Right cardiac atrium (tissue), 5 donors: ENCODE measurements at regions not wholly inside any gene's neighbourhood (a gene's known extent, or its start where the extent isn't known, plus 50 kb on each side); places are given as distances from the start of the nearest gene placed in this dataset.

ENCODE experiments used
- ATAC-seq, 2 donors: fragments of 200-7000 bp; cut with Tn5 transposase; one replicate each; pipeline versions ENCODE4 v1.8.0 to v1.9.1; 2020; ENCODE audit warnings: moderate library complexity in 2 of 2, mild to moderate bottlenecking in 1 of 2
- DNase-seq, 3 donors: peaks; one replicate each; pipeline ENCODE4 v3.0.0-alpha.2; 2020
- H3K27ac ChIP-seq: one replicate; pipeline ENCODE4 v1.5.1; 2013; ENCODE audit warnings: mild to moderate bottlenecking, low read length, control low read depth, moderate library complexity
- H3K27me3 ChIP-seq: one replicate; pipeline ENCODE4 v1.6.1; 2013; ENCODE audit not compliant: control insufficient read depth, insufficient read depth
- H3K4me1 ChIP-seq: one replicate; pipeline ENCODE4 v1.6.1; 2013; ENCODE audit warnings: low read length; ENCODE audit not compliant: control insufficient read depth, insufficient read depth
- H3K4me3 ChIP-seq: one replicate; pipeline ENCODE4 v1.5.1; 2013; ENCODE audit warnings: low read length, control low read depth
- H3K9me3 ChIP-seq: one replicate; pipeline ENCODE4 v1.6.1; 2013; ENCODE audit warnings: low read length; ENCODE audit not compliant: control insufficient read depth
- WGBS: extraction: QIAGEN DNeasy Blood & Tissue Kit; methylation state at CpG from one replicate; pipeline ENCODE4 v1.1.7; 2013; 5-methylcytosine and 5-hydroxymethylcytosine counted together
- intact Hi-C, 4 donors: fragments of 100-400 bp; cut with DNase I; formaldehyde crosslinking; loops; one replicate each; pipeline versions ENCODE4 v1.11.0 to v1.14.0; 2022 to 2023
- donor health status: healthy with polysubstance abuse.
- donor health status: DM: no; HTN: yes; CAD: no.
- donor health status: DM: no; HTN: no; CAD: no.
- donor health status: DM: no; HTN: yes; CAD: no; lungs with severe emphysema.
- donor health status: DM: yes; HTN: yes; CAD: no.

GRCh38 chr2:150789376-150789905, 302.0 kb upstream of the RND3 start:
- no peak overlapping the region for H3K27ac ChIP-seq
- peaks cover 4% of the 10 kb centered on the region for H3K4me1 ChIP-seq
- DNase-seq (no peak), ATAC-seq (peak in 1 of 2 donors; percentile 78)
- no peaks in the 10 kb centered on the region for H3K9me3 ChIP-seq
- intact Hi-C loops = no loop called here
- H3K4me3 ChIP-seq = no peak overlapping the region
- WGBS = 57% methylated on average over 2 of the region's 2 CpGs
- no peaks in the 10 kb centered on the region for H3K27me3 ChIP-seq

DNA sequence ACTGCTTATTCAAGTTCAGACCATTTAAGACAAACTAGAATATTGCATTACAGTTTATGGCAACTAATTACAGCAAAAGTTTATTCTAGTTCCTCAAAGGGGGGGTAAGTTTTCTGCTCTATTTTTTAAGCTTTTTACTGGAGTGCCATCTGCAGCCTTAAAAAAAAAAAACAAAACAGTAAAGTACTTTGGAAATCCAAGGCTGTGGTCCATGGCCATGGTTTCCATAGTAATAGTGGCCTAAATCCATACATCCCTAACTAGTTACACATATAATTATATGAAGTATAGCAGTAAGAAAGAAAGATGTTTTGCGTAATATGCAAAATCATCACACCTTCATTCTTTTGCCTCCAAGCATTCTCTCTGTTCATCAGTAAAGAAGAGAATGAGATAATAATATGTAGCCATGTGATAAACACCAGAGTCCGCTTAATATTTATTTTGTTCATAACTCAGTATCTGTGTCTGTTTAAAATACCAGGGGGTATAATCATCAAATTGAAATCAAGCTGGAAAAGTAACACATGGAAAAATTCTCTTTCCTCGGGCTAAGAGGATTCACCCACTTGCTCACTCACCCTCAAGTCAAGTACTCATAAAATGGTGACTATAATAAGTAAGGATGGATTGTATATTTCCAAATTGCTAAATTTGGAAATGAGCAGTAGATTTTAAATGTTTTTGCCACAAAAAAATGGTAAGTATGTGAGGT, 301.1 kb upstream of the RND3 start:
- intact Hi-C loops = no loop called here
- ATAC-seq (no peak), DNase-seq (no peak)
- 84% methylated on average over 3 of the region's 3 CpGs for WGBS
- H3K4me1 ChIP-seq = peaks cover 4% of the 10 kb centered on the region
- H3K27ac ChIP-seq = no peak overlapping the region
- H3K9me3 ChIP-seq = no peaks in the 10 kb centered on the region
- no peaks in the 10 kb centered on the region for H3K27me3 ChIP-seq
- no peak overlapping the region for H3K4me3 ChIP-seq

DNA sequence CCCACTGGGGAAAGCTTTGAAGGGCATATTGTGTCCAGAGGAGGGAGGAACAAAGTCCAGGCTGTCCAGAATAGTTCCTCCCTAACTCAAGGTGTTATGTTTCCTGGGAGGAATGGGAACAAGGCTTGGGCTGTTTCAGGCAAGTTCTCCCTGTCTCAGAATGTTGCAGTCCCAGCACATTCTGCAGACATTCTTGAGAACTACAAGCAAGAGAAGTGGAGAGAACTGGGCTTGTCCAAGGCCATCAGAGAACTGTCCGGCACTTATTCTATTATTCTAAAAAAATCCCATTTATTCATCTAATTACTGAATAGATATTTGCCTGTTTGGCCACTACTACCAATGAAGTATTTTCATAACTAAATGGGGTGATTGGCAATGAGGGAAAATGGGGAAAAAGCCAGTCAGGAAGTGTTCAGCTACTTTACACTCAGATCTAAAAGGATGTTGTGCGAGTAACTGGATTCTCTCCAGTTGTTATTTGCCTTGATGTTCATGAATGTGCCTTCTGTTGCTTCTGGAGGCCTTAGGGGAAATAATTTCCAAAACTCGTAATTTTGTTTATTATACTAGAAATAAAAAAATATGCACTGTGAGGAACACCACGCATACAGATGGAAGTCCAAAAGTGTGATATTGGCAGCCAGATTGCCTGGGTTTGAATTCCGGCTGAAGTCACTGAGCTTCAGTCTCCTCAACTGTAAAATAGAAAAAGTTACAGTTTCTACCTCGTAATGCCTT, 300.1 kb upstream of the RND3 start:
- ATAC-seq (peak in 1 of 2 donors; percentile 69), DNase-seq (no peak)
- no peaks in the 10 kb centered on the region for H3K9me3 ChIP-seq
- 46% methylated on average over 6 of the region's 6 CpGs for WGBS
- peaks cover 4% of the 10 kb centered on the region for H3K4me1 ChIP-seq
- no peaks in the 10 kb centered on the region for H3K27me3 ChIP-seq
- H3K27ac ChIP-seq = peak overlapping the region; percentile 5
- H3K4me3 ChIP-seq = no peak overlapping the region
- intact Hi-C loops = no loop called here

- intact Hi-C loops = no loop called here
- Histone ChIP-seq H3K27me3 (no peaks in the 10 kb centered on the region), H3K27ac (no peak overlapping the region), H3K9me3 (no peaks in the 10 kb centered on the region), H3K4me1 (peaks cover 6% of the 10 kb centered on the region), H3K4me3 (no peak overlapping the region)
- ATAC-seq = no peak
- no peak for DNase-seq
- 68% methylated on average over 3 of the region's 3 CpGs for WGBS
These were observed 296.9 kb upstream of the RND3 start for GRCh38 chr2:150784389-150784788.

- WGBS = 86% methylated on average over 4 of the region's 4 CpGs
- Histone ChIP-seq H3K4me3 (no peak overlapping the region), H3K9me3 (no peaks in the 10 kb centered on the region), H3K4me1 (peaks cover 6% of the 10 kb centered on the region), H3K27ac (no peak overlapping the region), H3K27me3 (no peaks in the 10 kb centered on the region)
- no peak for ATAC-seq
- no peak for DNase-seq
- intact Hi-C loops = no loop called here
These were observed 296.4 kb upstream of the RND3 start for GRCh38 chr2:150783896-150784295.

- H3K27me3 ChIP-seq = no peaks in the 10 kb centered on the region
- WGBS = 39% methylated on average over 3 of the region's 3 CpGs
- no peak overlapping the region for H3K27ac ChIP-seq
- ATAC-seq (peak; percentile 50 to 59), DNase-seq (no peak)
- peaks cover 6% of the 10 kb centered on the region for H3K4me1 ChIP-seq
- intact Hi-C loops = no loop called here
- no peaks in the 10 kb centered on the region for H3K9me3 ChIP-seq
- no peak overlapping the region for H3K4me3 ChIP-seq
These were observed 295.5 kb upstream of the RND3 start for GRCh38 chr2:150783015-150783414.

DNA sequence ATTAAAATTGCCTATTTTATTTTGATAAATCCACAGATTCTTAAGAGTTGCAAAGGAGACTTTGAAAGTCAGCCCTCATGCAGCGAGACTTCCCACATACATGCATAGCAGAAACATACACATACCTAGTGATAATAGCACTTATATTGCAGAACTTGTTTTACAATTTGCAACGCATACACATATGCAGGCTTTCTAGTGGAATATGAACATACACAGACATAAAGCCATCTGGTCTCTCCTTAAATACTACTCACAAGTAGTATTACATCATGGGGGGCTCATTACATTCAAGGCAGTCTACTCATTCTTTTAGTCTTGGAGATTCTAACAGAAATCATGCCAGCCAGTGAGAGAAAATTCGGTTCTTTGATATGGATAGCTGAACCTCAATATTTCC, 295.1 kb upstream of the RND3 start:
- no peaks in the 10 kb centered on the region for H3K27me3 ChIP-seq

DNA sequence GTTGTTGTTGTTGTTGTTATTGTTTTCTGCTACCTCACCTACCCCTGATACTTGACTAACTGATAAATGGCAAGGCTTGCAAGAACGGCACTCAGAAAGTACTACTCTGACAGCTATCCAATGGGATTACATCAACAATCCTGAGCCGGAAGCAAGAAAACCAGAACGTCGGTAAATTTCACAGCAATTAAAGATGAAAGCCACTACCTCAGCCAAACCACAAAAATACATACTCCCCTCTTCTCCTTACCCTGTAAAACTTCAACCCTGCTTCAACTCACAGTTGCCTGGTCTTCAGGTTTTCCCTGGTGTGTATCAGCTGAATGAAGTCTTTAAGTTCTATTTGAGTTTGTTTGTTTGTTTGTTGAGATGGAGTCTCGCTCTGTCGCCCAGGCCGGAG, 293.7 kb upstream of the RND3 start:
- no peak for ATAC-seq
- intact Hi-C loops = no loop called here
- DNase-seq = no peak
- no peaks in the 10 kb centered on the region for H3K27me3 ChIP-seq
- H3K27ac ChIP-seq = no peak overlapping the region
- no peak overlapping the region for H3K4me3 ChIP-seq
- H3K9me3 ChIP-seq = no peaks in the 10 kb centered on the region
- WGBS = 89% methylated on average over 7 of the region's 7 CpGs
- H3K4me1 ChIP-seq = peaks cover 2% of the 10 kb centered on the region

More for the DNA sequence above, 295.1 kb upstream of the RND3 start:
- WGBS = 83% methylated on average over 3 of the region's 3 CpGs
- H3K4me1 ChIP-seq = peaks cover 6% of the 10 kb centered on the region
- ATAC-seq (no peak), DNase-seq (no peak)
- no peaks in the 10 kb centered on the region for H3K9me3 ChIP-seq
- H3K4me3 ChIP-seq = no peak overlapping the region
- no peak overlapping the region for H3K27ac ChIP-seq
- intact Hi-C loops = no loop called here

GRCh38 chr2:150778828-150779227, 291.4 kb upstream of the RND3 start:
- WGBS = 14% methylated on average over 1 of the region's 1 CpG
- ATAC-seq = peak; percentile 72 to 83
- intact Hi-C loops = no loop called here
- Histone ChIP-seq H3K27ac (no peak overlapping the region), H3K4me1 (peaks cover 2% of the 10 kb centered on the region), H3K9me3 (no peaks in the 10 kb centered on the region), H3K4me3 (no peak overlapping the region), H3K27me3 (no peaks in the 10 kb centered on the region)
- no peak for DNase-seq

DNA sequence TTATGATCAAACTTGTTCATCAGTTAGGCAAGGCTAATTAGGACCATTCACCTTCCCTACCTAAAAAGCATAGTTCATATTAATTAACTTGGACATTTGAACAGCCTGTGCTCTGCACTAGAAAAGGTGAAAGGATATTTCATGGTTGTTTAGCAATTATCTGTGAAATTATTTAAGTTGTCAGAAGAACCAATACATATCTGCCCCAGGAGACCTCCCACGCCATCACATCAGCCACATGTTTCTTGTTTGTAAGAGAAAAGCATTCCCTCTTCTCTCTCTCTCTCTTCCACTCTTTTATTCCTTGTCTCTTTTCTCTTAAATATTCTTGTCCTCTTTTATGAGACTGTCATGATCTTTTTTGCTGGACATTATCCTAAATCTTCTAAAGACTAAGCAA, 282.0 kb upstream of the RND3 start:
- no peaks in the 10 kb centered on the region for H3K9me3 ChIP-seq
- DNase-seq (no peak), ATAC-seq (no peak)
- H3K27me3 ChIP-seq = no peaks in the 10 kb centered on the region
- WGBS = 77% methylated on average over 1 of the region's 1 CpG
- no peak overlapping the region for H3K4me3 ChIP-seq
- intact Hi-C loops = no loop called here
- H3K4me1 ChIP-seq = no peaks in the 10 kb centered on the region
- H3K27ac ChIP-seq = no peak overlapping the region

DNA sequence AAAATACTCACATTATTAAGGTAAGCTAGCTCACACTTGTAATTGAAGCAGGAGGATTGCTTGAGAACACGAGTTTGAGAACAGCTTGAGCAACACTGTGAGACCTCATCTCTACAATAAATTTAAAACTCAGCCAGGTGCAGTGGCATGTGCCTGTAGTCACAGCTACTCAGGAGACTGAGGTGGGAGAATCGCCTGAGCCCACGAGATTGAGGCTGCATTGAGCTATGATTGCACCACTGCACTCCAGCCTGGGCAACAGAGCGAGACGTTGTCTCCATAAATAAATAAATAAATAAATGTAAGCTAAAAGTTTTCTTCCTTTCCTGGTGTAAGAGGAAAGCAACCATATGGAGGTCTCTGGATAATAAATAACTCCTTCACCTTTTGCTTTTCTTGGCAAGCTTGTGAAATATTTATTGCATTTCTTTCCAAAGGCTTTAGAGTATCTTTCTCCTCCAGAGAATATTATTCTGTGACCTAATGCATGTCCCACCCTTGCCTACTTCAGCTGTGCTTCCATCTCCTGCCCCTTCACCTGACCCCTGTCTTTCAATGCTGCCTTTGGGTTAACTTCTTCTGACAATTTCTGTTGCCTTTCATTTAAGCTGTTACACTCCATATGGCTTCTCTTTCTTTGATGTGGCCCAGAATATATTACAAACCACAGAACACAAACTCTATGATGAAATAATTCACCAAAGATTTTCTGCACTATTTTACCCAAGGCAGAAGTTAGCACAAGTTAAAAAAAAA, 280.7 kb upstream of the RND3 start:
- Histone ChIP-seq H3K27ac (no peak overlapping the region), H3K9me3 (no peaks in the 10 kb centered on the region), H3K4me1 (no peaks in the 10 kb centered on the region), H3K4me3 (no peak overlapping the region), H3K27me3 (no peaks in the 10 kb centered on the region)
- intact Hi-C loops = no loop called here
- ATAC-seq = no peak
- DNase-seq = no peak
- WGBS = 87% methylated on average over 5 of the region's 5 CpGs
